ENCODE measurements at regions not wholly inside any gene's neighbourhood (a gene's known extent, or its start where the extent isn't known, plus 50 kb on each side); places are given as distances from the start of the nearest gene placed in this dataset.

DNA sequence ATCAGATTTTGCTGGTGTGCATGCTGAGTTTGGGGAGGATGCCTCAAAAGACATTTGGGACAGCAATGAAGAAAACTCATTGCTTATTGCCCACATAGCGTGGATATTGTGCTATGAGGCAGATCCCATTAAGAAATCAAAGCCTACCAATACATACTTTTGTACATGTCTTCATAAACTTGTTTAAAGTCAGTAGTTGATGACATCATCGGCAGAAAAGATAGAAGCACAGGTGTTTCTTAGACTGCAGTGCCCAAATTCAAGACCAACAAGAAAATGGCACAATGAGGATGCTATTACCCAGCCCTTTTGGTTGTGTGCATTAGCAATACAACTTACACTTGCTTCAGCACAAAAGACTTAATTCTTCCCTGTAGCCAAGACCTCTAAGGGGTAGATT is 428.7 kb upstream of the RARB start:
- no peak overlapping the region for H3K4me3 ChIP-seq (ENCODE audit: low read depth, low read length)
- no peak for TF ChIP-seq CTCF (IDR thresholded peaks at IDR 0.05; ENCODE audit: low read depth, low read length)

DNA sequence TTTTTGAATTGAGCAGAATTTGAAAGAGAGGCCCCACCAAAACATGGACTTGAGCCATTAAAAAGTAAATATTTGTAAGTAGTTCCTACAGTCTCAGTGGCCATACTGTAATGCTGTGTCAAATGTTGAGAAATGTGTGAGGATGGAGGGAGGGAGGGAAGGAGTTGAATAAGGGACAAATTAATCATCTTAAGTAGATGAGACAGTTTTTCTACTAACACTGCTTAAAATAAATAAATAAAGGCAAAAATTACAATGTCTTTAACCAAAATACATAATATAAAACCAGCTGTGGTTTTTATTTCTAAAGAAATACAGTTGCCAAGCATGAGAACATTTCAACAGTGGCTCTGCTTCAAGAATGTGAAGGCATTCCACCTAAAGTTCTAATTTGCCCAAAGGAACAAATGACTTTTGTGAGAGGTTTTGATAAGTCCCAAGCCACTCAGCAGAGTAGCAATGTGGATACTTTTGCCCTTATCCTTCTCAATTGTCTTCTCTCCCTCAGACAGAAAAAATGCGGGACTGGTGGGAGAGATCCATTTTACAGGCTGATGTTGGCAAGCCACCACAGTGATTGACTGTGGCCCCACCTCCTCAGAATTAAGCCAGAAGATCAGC is 427.0 kb upstream of the RARB start:
- TF ChIP-seq CTCF (IDR thresholded peaks at IDR 0.05; ENCODE audit: low read depth, low read length): no peak
- H3K4me3 ChIP-seq (ENCODE audit: low read depth, low read length): no peak overlapping the region

DNA sequence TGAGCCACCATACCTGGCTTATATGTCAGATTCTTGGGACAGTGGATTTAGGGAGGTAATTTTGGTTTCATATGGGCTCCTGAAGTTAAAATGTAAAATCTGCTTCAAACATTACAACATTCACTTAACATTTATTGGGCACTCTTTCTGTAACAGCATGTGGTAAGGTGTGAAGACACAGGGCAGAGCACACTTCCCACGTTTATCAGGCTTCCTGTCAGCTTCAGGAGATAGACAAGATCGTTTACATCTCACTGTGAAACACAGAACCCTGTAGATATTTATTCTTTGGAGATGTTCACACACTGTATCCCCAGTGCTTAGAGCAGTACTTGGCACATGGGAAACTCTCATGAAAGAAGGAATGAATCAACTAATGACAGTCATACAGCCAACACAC is 426.0 kb upstream of the RARB start:
- no peak overlapping the region for H3K4me3 ChIP-seq (ENCODE audit: low read depth, low read length)
- no peak for TF ChIP-seq CTCF (IDR thresholded peaks at IDR 0.05; ENCODE audit: low read depth, low read length)

- H3K4me3 ChIP-seq (ENCODE audit: low read depth, low read length): no peak overlapping the region
- TF ChIP-seq CTCF (IDR thresholded peaks at IDR 0.05; ENCODE audit: low read depth, low read length): no peak
These were observed 419.9 kb upstream of the RARB start for GRCh38 chr3:25007974-25008658.

GRCh38 chr3:25009665-25010064 is 418.4 kb upstream of the RARB start:
- H3K4me3 ChIP-seq (ENCODE audit: low read depth, low read length): no peak overlapping the region
- TF ChIP-seq CTCF (IDR thresholded peaks at IDR 0.05; ENCODE audit: low read depth, low read length): no peak

DNA sequence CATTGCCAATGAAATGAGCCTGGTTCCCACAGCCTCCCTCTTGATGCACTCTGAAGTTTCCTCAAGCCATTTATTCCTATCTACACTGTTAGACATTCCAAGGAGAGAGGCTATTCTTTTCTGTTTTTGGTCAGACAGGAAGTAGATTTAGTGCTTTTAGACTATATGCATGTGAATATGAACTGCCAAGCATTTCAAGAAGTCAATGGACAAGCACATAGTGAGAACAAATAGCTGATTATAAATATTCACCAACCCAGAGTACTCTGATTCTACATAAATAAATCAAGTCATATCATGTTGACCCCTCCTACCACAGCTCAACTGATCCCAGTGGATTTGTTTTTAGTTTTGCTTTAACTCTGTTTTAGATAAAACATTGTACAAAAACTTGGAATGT is 412.5 kb upstream of the RARB start:
- no peak overlapping the region for H3K4me3 ChIP-seq (ENCODE audit: low read depth, low read length)
- TF ChIP-seq CTCF (IDR thresholded peaks at IDR 0.05; ENCODE audit: low read depth, low read length): no peak

GRCh38 chr3:25018909-25019308 is 409.2 kb upstream of the RARB start:
- no peak overlapping the region for H3K4me3 ChIP-seq (ENCODE audit: low read depth, low read length)
- TF ChIP-seq CTCF (IDR thresholded peaks at IDR 0.05; ENCODE audit: low read depth, low read length): no peak

Data from WI38 (cell line).